ENCODE measurements at regions not wholly inside any gene's neighbourhood (a gene's known extent, or its start where the extent isn't known, plus 50 kb on each side); places are given as distances from the start of the nearest gene placed in this dataset.

DNA sequence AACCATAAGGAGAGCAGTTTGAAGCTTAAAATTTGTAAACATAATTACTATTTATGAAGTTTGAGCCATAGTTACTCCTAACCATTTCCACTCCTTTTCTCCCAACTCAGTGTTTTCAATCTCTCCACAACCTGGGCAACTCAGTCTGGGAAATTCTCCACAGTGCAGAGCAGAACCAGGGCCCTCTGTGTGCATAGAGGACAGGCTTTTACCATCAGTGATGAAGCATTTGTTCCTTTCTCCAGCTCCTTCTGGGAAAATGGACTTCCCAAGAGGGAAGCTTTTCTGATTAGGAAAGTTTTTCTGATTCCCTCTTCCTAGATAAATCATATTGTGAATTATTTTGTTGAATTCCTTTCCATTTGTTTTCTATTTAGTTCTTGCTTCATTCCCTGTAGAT lies 132.3 kb upstream of the MPDZ start:
- no peak for TF ChIP-seq WT1 (tag by site-specific recombination; IDR thresholded peaks at IDR 0.05)
- no peak for TF ChIP-seq ZNF677 (tag by site-specific recombination; IDR thresholded peaks at IDR 0.05)
- no peak for TF ChIP-seq ZNF473 (tag by site-specific recombination; IDR thresholded peaks at IDR 0.05)
- no peak for TF ChIP-seq ZNF830 (tag by site-specific recombination; IDR thresholded peaks at IDR 0.05; ENCODE audit: low read depth)
- TF ChIP-seq ZNF398 (tag by site-specific recombination; IDR thresholded peaks at IDR 0.05): no peak
- no peak for TF ChIP-seq ZSCAN23 (tag by site-specific recombination; IDR thresholded peaks at IDR 0.05)
- TF ChIP-seq ZBTB20 (tag by site-specific recombination; IDR thresholded peaks at IDR 0.05): no peak
- TF ChIP-seq PRDM10 (tag by site-specific recombination; IDR thresholded peaks at IDR 0.05): no peak
- TF ChIP-seq ZBTB11 (tag by site-specific recombination; conservative IDR thresholded peaks at IDR 0.05; ENCODE audit: low read depth): no peak
- TF ChIP-seq KLF9 (tag by site-specific recombination; IDR thresholded peaks at IDR 0.05; ENCODE audit: low read depth): no peak
- TF ChIP-seq ZNF138 (tag by site-specific recombination; IDR thresholded peaks at IDR 0.05; ENCODE audit: borderline replicate concordance): no peak
- no peak for TF ChIP-seq ZFP37 (tag by site-specific recombination; IDR thresholded peaks at IDR 0.05)
- TF ChIP-seq ZNF555 (tag by site-specific recombination; conservative IDR thresholded peaks at IDR 0.05): no peak
- H3K36me3 ChIP-seq (ENCODE audit: control insufficient read depth in 2 of 2, insufficient read depth in 1 of 2, low read length in 2 of 2): no peaks in the 10 kb centered on the region
- no peak overlapping the region for H3K4me3 ChIP-seq (ENCODE audit: low read depth, low read length)
- no peak overlapping the region for H3K27ac ChIP-seq (ENCODE audit: extremely low read depth, low read depth, low read length)
- peaks cover 9% of the 10 kb centered on the region for H3K4me1 ChIP-seq (ENCODE audit: control insufficient read depth, insufficient read depth, low read length)
- ChIA-PET POLR2A (no interaction called here), CTCF (interaction anchor here (0.8 to 1.3 kb wide), 4 partner anchors 11 to 324 kb away, joined by 3 to 6 read pairs (median 3); no protein-coding TSS in a partner anchor)
- no peaks in the 10 kb centered on the region for H3K9me3 ChIP-seq (ENCODE audit: control insufficient read depth, insufficient read depth, low read depth, low read length)

DNA sequence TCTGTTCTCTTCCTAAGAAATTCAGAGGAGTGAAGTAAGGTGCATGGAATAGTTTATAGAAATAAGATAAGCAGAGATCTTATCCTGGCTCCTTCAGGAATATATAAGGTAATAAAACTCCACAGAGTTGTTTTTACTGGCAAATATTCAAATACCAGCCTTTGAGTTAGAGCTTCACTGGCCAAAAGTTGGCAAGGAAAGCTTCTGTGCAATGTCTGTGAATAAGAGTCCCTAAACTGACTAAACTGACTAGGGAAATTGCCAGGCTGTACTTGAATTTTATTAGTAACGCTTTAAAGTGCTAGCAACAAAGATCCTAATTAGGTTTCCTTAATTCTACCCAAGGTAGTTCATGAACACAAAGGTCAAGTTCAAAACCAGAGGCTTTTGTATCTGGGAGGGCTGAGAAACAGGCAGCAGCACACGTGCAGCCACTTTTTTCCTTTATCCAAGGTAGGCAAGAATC lies 131.1 kb upstream of the MPDZ start:
- peak overlapping the region; percentile 71 for H3K27ac ChIP-seq (ENCODE audit: extremely low read depth, low read depth, low read length)
- H3K9me3 ChIP-seq (ENCODE audit: control insufficient read depth, insufficient read depth, low read depth, low read length): no peaks in the 10 kb centered on the region
- TF ChIP-seq, protein P1, sequence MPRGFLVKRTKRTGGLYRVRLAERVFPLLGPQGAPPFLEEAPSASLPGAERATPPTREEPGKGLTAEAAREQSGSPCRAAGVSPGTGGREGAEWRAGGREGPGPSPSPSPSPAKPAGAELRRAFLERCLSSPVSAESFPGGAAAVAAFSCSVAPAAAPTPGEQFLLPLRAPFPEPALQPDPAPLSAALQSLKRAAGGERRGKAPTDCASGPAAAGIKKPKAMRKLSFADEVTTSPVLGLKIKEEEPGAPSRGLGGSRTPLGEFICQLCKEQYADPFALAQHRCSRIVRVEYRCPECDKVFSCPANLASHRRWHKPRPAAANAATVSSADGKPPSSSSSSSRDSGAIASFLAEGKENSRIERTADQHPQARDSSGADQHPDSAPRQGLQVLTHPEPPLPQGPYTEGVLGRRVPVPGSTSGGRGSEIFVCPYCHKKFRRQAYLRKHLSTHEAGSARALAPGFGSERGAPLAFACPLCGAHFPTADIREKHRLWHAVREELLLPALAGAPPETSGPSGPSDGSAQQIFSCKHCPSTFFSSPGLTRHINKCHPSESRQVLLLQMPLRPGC (tag by site-specific recombination; IDR thresholded peaks at IDR 0.05): 0 out of 2 replicates have a peak, but pooled peaks have one; percentile 19
- TF ChIP-seq ZNF121 (tag by site-specific recombination; IDR thresholded peaks at IDR 0.05) (no peak), ZNF223 (tag by site-specific recombination; IDR thresholded peaks at IDR 0.05) (no peak), ZSCAN30 (tag by site-specific recombination; IDR thresholded peaks at IDR 0.05) (peak; percentile 75; the same call in 1 of the 2 replicates), GLI2 (tag by site-specific recombination; IDR thresholded peaks at IDR 0.05; ENCODE audit: borderline replicate concordance, low read depth) (0 out of 2 replicates have a peak, but pooled peaks have one; percentile 7), HOXD13 (CRISPR knock-in tag; IDR thresholded peaks at IDR 0.05; ENCODE audit: borderline replicate concordance) (peak; percentile 93), ZNF843 (tag by site-specific recombination; IDR thresholded peaks at IDR 0.05) (peak; percentile 87), ZFP41 (tag by site-specific recombination; IDR thresholded peaks at IDR 0.05; ENCODE audit: borderline replicate concordance) (no peak), HOXA7 (CRISPR knock-in tag; IDR thresholded peaks at IDR 0.05; ENCODE audit: borderline replicate concordance) (no peak), ZNF140 (tag by site-specific recombination; IDR thresholded peaks at IDR 0.05) (no peak)
- TF ChIP-seq, protein P2, sequence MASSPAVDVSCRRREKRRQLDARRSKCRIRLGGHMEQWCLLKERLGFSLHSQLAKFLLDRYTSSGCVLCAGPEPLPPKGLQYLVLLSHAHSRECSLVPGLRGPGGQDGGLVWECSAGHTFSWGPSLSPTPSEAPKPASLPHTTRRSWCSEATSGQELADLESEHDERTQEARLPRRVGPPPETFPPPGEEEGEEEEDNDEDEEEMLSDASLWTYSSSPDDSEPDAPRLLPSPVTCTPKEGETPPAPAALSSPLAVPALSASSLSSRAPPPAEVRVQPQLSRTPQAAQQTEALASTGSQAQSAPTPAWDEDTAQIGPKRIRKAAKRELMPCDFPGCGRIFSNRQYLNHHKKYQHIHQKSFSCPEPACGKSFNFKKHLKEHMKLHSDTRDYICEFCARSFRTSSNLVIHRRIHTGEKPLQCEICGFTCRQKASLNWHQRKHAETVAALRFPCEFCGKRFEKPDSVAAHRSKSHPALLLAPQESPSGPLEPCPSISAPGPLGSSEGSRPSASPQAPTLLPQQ (tag by site-specific recombination; IDR thresholded peaks at IDR 0.05): peak; percentile 31; the same call in 1 of the 2 replicates

More for the DNA sequence above, 131.1 kb upstream of the MPDZ start:
- ChIA-PET CTCF (no interaction called here), POLR2A (interaction anchor here (1.0 kb wide), 1 partner anchor 197 kb away, joined by 3 read pairs; no protein-coding TSS in a partner anchor)
- no peaks in the 10 kb centered on the region for H3K36me3 ChIP-seq (ENCODE audit: control insufficient read depth in 2 of 2, insufficient read depth in 1 of 2, low read length in 2 of 2)
- peaks cover 9% of the 10 kb centered on the region for H3K4me1 ChIP-seq (ENCODE audit: control insufficient read depth, insufficient read depth, low read length)
- H3K4me3 ChIP-seq (ENCODE audit: low read depth, low read length): no peak overlapping the region

Data from HEK293 (cell line).